ENCODE measurements at regions not wholly inside any gene's neighbourhood (a gene's known extent, or its start where the extent isn't known, plus 50 kb on each side); places are given as distances from the start of the nearest gene placed in this dataset.

GRCh38 chr20:39468703-39469102 is 506.6 kb downstream of the DHX35 start:
- no peaks in the 10 kb centered on the region for H3K27me3 ChIP-seq (ENCODE audit: control insufficient read depth in 5 of 5, insufficient read depth in 4 of 5, low read length in 5 of 5)
- no peak overlapping the region for H3K9ac ChIP-seq (ENCODE audit: low read length in 5 of 5)
- H3K4me3 ChIP-seq (ENCODE audit: low read depth in 1 of 5, low read length in 5 of 5) = no peak overlapping the region
- no peak overlapping the region for H3K27ac ChIP-seq (ENCODE audit: low read depth, low read length)
- peaks cover 0 to 6% (median 0%) of the 10 kb centered on the region in 5 donors for H3K9me3 ChIP-seq (ENCODE audit: control insufficient read depth in 5 of 5, low read length in 5 of 5)
- no peaks in the 10 kb centered on the region for H3K4me1 ChIP-seq (ENCODE audit: control insufficient read depth in 5 of 5, insufficient read depth in 5 of 5, low read length in 5 of 5)
- no peaks in the 10 kb centered on the region for H3K36me3 ChIP-seq (ENCODE audit: control insufficient read depth in 5 of 5, insufficient read depth in 5 of 5, low read length in 5 of 5)

GRCh38 chr20:39464238-39464637 is 502.1 kb downstream of the DHX35 start:
- H3K4me1 ChIP-seq (ENCODE audit: control insufficient read depth in 5 of 5, insufficient read depth in 5 of 5, low read length in 5 of 5) = peaks cover 0 to 12% (median 3%) of the 10 kb centered on the region in 5 donors
- H3K27ac ChIP-seq (ENCODE audit: low read depth, low read length) = no peak overlapping the region
- H3K4me3 ChIP-seq (ENCODE audit: low read depth in 1 of 5, low read length in 5 of 5) = no peak overlapping the region
- no peak overlapping the region for H3K9ac ChIP-seq (ENCODE audit: low read length in 5 of 5)
- H3K27me3 ChIP-seq (ENCODE audit: control insufficient read depth in 5 of 5, insufficient read depth in 4 of 5, low read length in 5 of 5) = no peaks in the 10 kb centered on the region
- H3K9me3 ChIP-seq (ENCODE audit: control insufficient read depth in 5 of 5, low read length in 5 of 5) = peaks cover 0 to 3% (median 0%) of the 10 kb centered on the region in 5 donors
- H3K36me3 ChIP-seq (ENCODE audit: control insufficient read depth in 5 of 5, insufficient read depth in 5 of 5, low read length in 5 of 5) = no peaks in the 10 kb centered on the region

DNA sequence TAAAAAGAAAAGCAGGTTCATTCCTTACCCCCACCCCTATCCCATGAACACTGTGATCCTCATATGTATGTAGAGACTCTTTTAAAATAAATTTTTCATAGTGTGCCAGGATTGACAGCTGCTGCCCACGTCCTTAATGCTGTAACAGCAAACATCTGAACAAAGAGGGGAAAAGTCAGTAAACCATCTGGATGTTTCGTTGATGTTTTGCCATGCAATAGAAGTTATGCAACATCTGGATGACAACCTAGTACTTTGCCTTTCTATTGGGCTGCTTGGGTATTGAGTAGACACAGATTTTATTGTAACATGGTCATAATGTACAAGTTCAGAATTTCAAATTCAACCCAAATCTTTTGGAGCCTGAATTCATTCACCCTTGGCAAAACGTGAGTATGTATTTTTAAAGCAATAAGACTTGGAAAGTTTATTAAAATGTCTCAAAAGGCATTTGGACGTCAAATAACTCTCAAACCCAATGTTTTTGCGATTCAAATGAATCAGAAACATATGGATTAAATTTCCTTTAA is 500.3 kb downstream of the DHX35 start:
- H3K27me3 ChIP-seq (ENCODE audit: control insufficient read depth in 5 of 5, insufficient read depth in 4 of 5, low read length in 5 of 5) = no peaks in the 10 kb centered on the region
- H3K27ac ChIP-seq (ENCODE audit: low read depth, low read length) = peak overlapping the region; percentile 45
- peaks cover 0 to 12% (median 3%) of the 10 kb centered on the region in 5 donors for H3K4me1 ChIP-seq (ENCODE audit: control insufficient read depth in 5 of 5, insufficient read depth in 5 of 5, low read length in 5 of 5)
- no peak overlapping the region for H3K9ac ChIP-seq (ENCODE audit: low read length in 5 of 5)
- H3K9me3 ChIP-seq (ENCODE audit: control insufficient read depth in 5 of 5, low read length in 5 of 5) = peaks cover 0 to 3% (median 0%) of the 10 kb centered on the region in 5 donors
- no peaks in the 10 kb centered on the region for H3K36me3 ChIP-seq (ENCODE audit: control insufficient read depth in 5 of 5, insufficient read depth in 5 of 5, low read length in 5 of 5)
- H3K4me3 ChIP-seq (ENCODE audit: low read depth in 1 of 5, low read length in 5 of 5) = no peak overlapping the region

GRCh38 chr20:39458452-39458851 is 496.3 kb downstream of the DHX35 start:
- Histone ChIP-seq H3K4me3 (ENCODE audit: low read depth in 1 of 5, low read length in 5 of 5) (no peak overlapping the region), H3K27me3 (ENCODE audit: control insufficient read depth in 5 of 5, insufficient read depth in 4 of 5, low read length in 5 of 5) (no peaks in the 10 kb centered on the region), H3K9me3 (ENCODE audit: control insufficient read depth in 5 of 5, low read length in 5 of 5) (no peaks in the 10 kb centered on the region), H3K9ac (ENCODE audit: low read length in 5 of 5) (no peak overlapping the region), H3K4me1 (ENCODE audit: control insufficient read depth in 5 of 5, insufficient read depth in 5 of 5, low read length in 5 of 5) (peaks cover 0 to 12% (median 3%) of the 10 kb centered on the region in 5 donors), H3K27ac (ENCODE audit: low read depth, low read length) (no peak overlapping the region), H3K36me3 (ENCODE audit: control insufficient read depth in 5 of 5, insufficient read depth in 5 of 5, low read length in 5 of 5) (no peaks in the 10 kb centered on the region)

GRCh38 chr20:39453890-39454289 is 491.7 kb downstream of the DHX35 start:
- Histone ChIP-seq H3K9ac (ENCODE audit: low read length in 5 of 5) (no peak overlapping the region), H3K4me1 (ENCODE audit: control insufficient read depth in 5 of 5, insufficient read depth in 5 of 5, low read length in 5 of 5) (no peaks in the 10 kb centered on the region), H3K4me3 (ENCODE audit: low read depth in 1 of 5, low read length in 5 of 5) (no peak overlapping the region), H3K36me3 (ENCODE audit: control insufficient read depth in 5 of 5, insufficient read depth in 5 of 5, low read length in 5 of 5) (no peaks in the 10 kb centered on the region), H3K27ac (ENCODE audit: low read depth, low read length) (no peak overlapping the region), H3K27me3 (ENCODE audit: control insufficient read depth in 5 of 5, insufficient read depth in 4 of 5, low read length in 5 of 5) (no peaks in the 10 kb centered on the region), H3K9me3 (ENCODE audit: control insufficient read depth in 5 of 5, low read length in 5 of 5) (no peaks in the 10 kb centered on the region)

GRCh38 chr20:39452583-39453340 is 490.6 kb downstream of the DHX35 start:
- H3K36me3 ChIP-seq (ENCODE audit: control insufficient read depth in 5 of 5, insufficient read depth in 5 of 5, low read length in 5 of 5) = no peaks in the 10 kb centered on the region
- no peak overlapping the region for H3K27ac ChIP-seq (ENCODE audit: low read depth, low read length)
- H3K9ac ChIP-seq (ENCODE audit: low read length in 5 of 5) = no peak overlapping the region
- no peaks in the 10 kb centered on the region for H3K4me1 ChIP-seq (ENCODE audit: control insufficient read depth in 5 of 5, insufficient read depth in 5 of 5, low read length in 5 of 5)
- no peak overlapping the region for H3K4me3 ChIP-seq (ENCODE audit: low read depth in 1 of 5, low read length in 5 of 5)
- H3K27me3 ChIP-seq (ENCODE audit: control insufficient read depth in 5 of 5, insufficient read depth in 4 of 5, low read length in 5 of 5) = no peaks in the 10 kb centered on the region
- H3K9me3 ChIP-seq (ENCODE audit: control insufficient read depth in 5 of 5, low read length in 5 of 5) = no peaks in the 10 kb centered on the region

- H3K27ac ChIP-seq (ENCODE audit: low read depth, low read length) = no peak overlapping the region
- no peaks in the 10 kb centered on the region for H3K27me3 ChIP-seq (ENCODE audit: control insufficient read depth in 5 of 5, insufficient read depth in 4 of 5, low read length in 5 of 5)
- no peak overlapping the region for H3K4me3 ChIP-seq (ENCODE audit: low read depth in 1 of 5, low read length in 5 of 5)
- no peaks in the 10 kb centered on the region for H3K9me3 ChIP-seq (ENCODE audit: control insufficient read depth in 5 of 5, low read length in 5 of 5)
- H3K9ac ChIP-seq (ENCODE audit: low read length in 5 of 5) = no peak overlapping the region
- no peaks in the 10 kb centered on the region for H3K4me1 ChIP-seq (ENCODE audit: control insufficient read depth in 5 of 5, insufficient read depth in 5 of 5, low read length in 5 of 5)
- H3K36me3 ChIP-seq (ENCODE audit: control insufficient read depth in 5 of 5, insufficient read depth in 5 of 5, low read length in 5 of 5) = no peaks in the 10 kb centered on the region
Measured at GRCh38 chr20:39451386-39451785, 489.2 kb downstream of the DHX35 start.

DNA sequence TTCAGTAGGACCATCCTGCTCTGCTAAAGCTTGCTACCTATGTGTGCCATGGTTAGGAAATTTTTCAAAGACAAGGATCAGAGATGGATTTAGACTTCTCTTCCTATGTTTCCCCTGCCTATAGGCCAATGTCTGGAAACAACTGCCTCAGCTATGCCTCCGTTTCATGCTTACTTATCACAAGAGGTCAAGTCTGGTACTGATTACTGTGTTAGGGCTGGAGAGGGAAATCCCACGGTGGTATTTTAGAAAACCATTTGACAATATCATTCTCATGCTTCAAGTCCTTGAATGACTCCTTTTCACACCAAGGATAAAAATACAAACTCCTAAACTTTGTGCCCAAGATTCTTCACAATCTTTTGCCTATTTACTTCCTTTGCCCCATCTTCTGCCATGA is 484.3 kb downstream of the DHX35 start:
- Histone ChIP-seq H3K4me3 (ENCODE audit: low read depth in 1 of 5, low read length in 5 of 5) (no peak overlapping the region), H3K27me3 (ENCODE audit: control insufficient read depth in 5 of 5, insufficient read depth in 4 of 5, low read length in 5 of 5) (no peaks in the 10 kb centered on the region), H3K27ac (ENCODE audit: low read depth, low read length) (no peak overlapping the region), H3K4me1 (ENCODE audit: control insufficient read depth in 5 of 5, insufficient read depth in 5 of 5, low read length in 5 of 5) (no peaks in the 10 kb centered on the region), H3K9me3 (ENCODE audit: control insufficient read depth in 5 of 5, low read length in 5 of 5) (no peaks in the 10 kb centered on the region), H3K36me3 (ENCODE audit: control insufficient read depth in 5 of 5, insufficient read depth in 5 of 5, low read length in 5 of 5) (no peaks in the 10 kb centered on the region), H3K9ac (ENCODE audit: low read length in 5 of 5) (no peak overlapping the region)

DNA sequence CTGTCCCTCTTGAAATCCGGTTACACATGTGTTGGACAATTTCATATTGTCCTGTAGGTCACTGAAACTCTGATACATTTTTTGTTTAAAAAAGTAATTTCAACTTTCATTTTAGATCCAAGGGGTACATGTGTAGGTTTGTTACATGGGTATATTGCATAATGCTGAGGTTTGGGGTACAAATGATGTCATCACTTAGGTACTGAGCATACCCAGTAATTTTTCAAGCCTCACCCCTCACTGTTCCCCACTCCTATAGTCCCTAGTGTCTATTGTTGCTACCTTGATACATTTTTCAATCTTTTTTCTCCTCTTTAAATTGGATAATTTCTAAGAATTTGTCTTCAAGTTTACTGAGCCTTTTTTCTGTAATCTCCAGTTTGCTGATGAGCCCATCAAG is 483.0 kb downstream of the DHX35 start:
- Histone ChIP-seq H3K4me1 (ENCODE audit: control insufficient read depth in 5 of 5, insufficient read depth in 5 of 5, low read length in 5 of 5) (no peaks in the 10 kb centered on the region), H3K27ac (ENCODE audit: low read depth, low read length) (no peak overlapping the region), H3K9me3 (ENCODE audit: control insufficient read depth in 5 of 5, low read length in 5 of 5) (no peaks in the 10 kb centered on the region), H3K9ac (ENCODE audit: low read length in 5 of 5) (no peak overlapping the region), H3K36me3 (ENCODE audit: control insufficient read depth in 5 of 5, insufficient read depth in 5 of 5, low read length in 5 of 5) (no peaks in the 10 kb centered on the region), H3K4me3 (ENCODE audit: low read depth in 1 of 5, low read length in 5 of 5) (no peak overlapping the region), H3K27me3 (ENCODE audit: control insufficient read depth in 5 of 5, insufficient read depth in 4 of 5, low read length in 5 of 5) (no peaks in the 10 kb centered on the region)

DNA sequence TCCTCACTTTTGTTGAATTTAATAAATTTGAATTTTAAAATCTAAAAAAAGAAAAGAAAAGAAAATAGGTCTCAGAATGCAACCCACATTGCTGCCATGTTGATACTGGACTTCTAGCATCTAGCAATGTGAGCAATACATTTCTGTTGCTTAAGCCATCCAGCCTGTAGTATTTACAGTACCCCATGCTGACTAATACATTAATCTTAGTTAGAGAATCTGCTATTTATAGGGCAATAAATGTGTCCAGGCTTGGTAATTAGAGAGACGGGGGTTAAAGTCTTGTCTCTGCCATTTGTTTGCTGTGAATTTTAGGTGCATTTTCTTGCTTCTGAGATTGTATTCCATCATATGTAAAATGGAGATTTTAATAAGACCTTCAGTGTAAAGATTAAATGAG is 471.3 kb downstream of the DHX35 start:
- Histone ChIP-seq H3K4me3 (ENCODE audit: low read depth in 1 of 5, low read length in 5 of 5) (no peak overlapping the region), H3K9ac (ENCODE audit: low read length in 5 of 5) (no peak overlapping the region), H3K27me3 (ENCODE audit: control insufficient read depth in 5 of 5, insufficient read depth in 4 of 5, low read length in 5 of 5) (no peaks in the 10 kb centered on the region), H3K4me1 (ENCODE audit: control insufficient read depth in 5 of 5, insufficient read depth in 5 of 5, low read length in 5 of 5) (no peaks in the 10 kb centered on the region), H3K27ac (ENCODE audit: low read depth, low read length) (no peak overlapping the region), H3K36me3 (ENCODE audit: control insufficient read depth in 5 of 5, insufficient read depth in 5 of 5, low read length in 5 of 5) (no peaks in the 10 kb centered on the region), H3K9me3 (ENCODE audit: control insufficient read depth in 5 of 5, low read length in 5 of 5) (peaks cover 0 to 4% (median 0%) of the 10 kb centered on the region in 5 donors)

Measured in subcutaneous abdominal adipose tissue (tissue), 5 donors.